ENCODE measurements at regions not wholly inside any gene's neighbourhood (a gene's known extent, or its start where the extent isn't known, plus 50 kb on each side); places are given as distances from the start of the nearest gene placed in this dataset.

GRCh38 chr15:97456521-97457202, 503.8 kb upstream of the ARRDC4 start:
- Histone ChIP-seq H3K9me3 (ENCODE audit: insufficient read depth, low read length, severe bottlenecking) (no peaks in the 10 kb centered on the region), H3K79me2 (ENCODE audit: insufficient read depth, low read length) (no peaks in the 10 kb centered on the region), H3K4me1 (ENCODE audit: insufficient read depth, low read length) (no peaks in the 10 kb centered on the region), H2AFZ (ENCODE audit: low read depth, low read length) (no peak overlapping the region), H3K27ac (ENCODE audit: low read length) (no peak overlapping the region), H3K4me3 (ENCODE audit: low read depth in 1 of 2, low read length in 2 of 2) (no peak overlapping the region), H3K9ac (ENCODE audit: low read depth, low read length) (no peak overlapping the region), H4K20me1 (ENCODE audit: insufficient read depth, low read length) (no peaks in the 10 kb centered on the region), H3K4me2 (ENCODE audit: insufficient read depth, low read length) (no peak overlapping the region), H3K36me3 (ENCODE audit: insufficient read depth, low read length) (no peaks in the 10 kb centered on the region), H3K27me3 (ENCODE audit: insufficient read depth, low read length, poor library complexity) (peaks cover 3% of the 10 kb centered on the region)
- TF ChIP-seq EZH2 (IDR thresholded peaks at IDR 0.05; ENCODE audit: borderline replicate concordance, low read depth, low read length, severe bottlenecking) = no peak
- no peak for TF ChIP-seq CTCF (IDR thresholded peaks at IDR 0.05; ENCODE audit: borderline replicate concordance, extremely low read depth, low read length, poor library complexity, severe bottlenecking)
- DNase-seq (no peak), ATAC-seq (ENCODE audit: insufficient read depth, low read depth) (no peak)

- no peaks in the 10 kb centered on the region for H4K20me1 ChIP-seq (ENCODE audit: insufficient read depth, low read length)
- no peak overlapping the region for H3K4me2 ChIP-seq (ENCODE audit: insufficient read depth, low read length)
- H2AFZ ChIP-seq (ENCODE audit: low read depth, low read length) = no peak overlapping the region
- DNase-seq = no peak
- no peaks in the 10 kb centered on the region for H3K36me3 ChIP-seq (ENCODE audit: insufficient read depth, low read length)
- H3K79me2 ChIP-seq (ENCODE audit: insufficient read depth, low read length) = no peaks in the 10 kb centered on the region
- no peak overlapping the region for H3K4me3 ChIP-seq (ENCODE audit: low read depth in 1 of 2, low read length in 2 of 2)
- H3K27ac ChIP-seq (ENCODE audit: low read length) = no peak overlapping the region
- no peaks in the 10 kb centered on the region for H3K4me1 ChIP-seq (ENCODE audit: insufficient read depth, low read length)
- peaks cover 3% of the 10 kb centered on the region for H3K27me3 ChIP-seq (ENCODE audit: insufficient read depth, low read length, poor library complexity)
- no peak overlapping the region for H3K9ac ChIP-seq (ENCODE audit: low read depth, low read length)
- no peaks in the 10 kb centered on the region for H3K9me3 ChIP-seq (ENCODE audit: insufficient read depth, low read length, severe bottlenecking)
- ATAC-seq (ENCODE audit: insufficient read depth, low read depth) = no peak
- TF ChIP-seq CTCF (IDR thresholded peaks at IDR 0.05; ENCODE audit: borderline replicate concordance, extremely low read depth, low read length, poor library complexity, severe bottlenecking) (no peak), EZH2 (IDR thresholded peaks at IDR 0.05; ENCODE audit: borderline replicate concordance, low read depth, low read length, severe bottlenecking) (no peak)
These were observed 503.2 kb upstream of the ARRDC4 start for GRCh38 chr15:97457203-97457847.

- Histone ChIP-seq H3K9me3 (ENCODE audit: insufficient read depth, low read length, severe bottlenecking) (no peaks in the 10 kb centered on the region), H3K27me3 (ENCODE audit: insufficient read depth, low read length, poor library complexity) (no peaks in the 10 kb centered on the region), H2AFZ (ENCODE audit: low read depth, low read length) (no peak overlapping the region), H3K4me1 (ENCODE audit: insufficient read depth, low read length) (no peaks in the 10 kb centered on the region), H3K79me2 (ENCODE audit: insufficient read depth, low read length) (no peaks in the 10 kb centered on the region), H4K20me1 (ENCODE audit: insufficient read depth, low read length) (no peaks in the 10 kb centered on the region), H3K4me3 (ENCODE audit: low read depth in 1 of 2, low read length in 2 of 2) (no peak overlapping the region), H3K36me3 (ENCODE audit: insufficient read depth, low read length) (no peaks in the 10 kb centered on the region), H3K27ac (ENCODE audit: low read length) (no peak overlapping the region), H3K9ac (ENCODE audit: low read depth, low read length) (no peak overlapping the region), H3K4me2 (ENCODE audit: insufficient read depth, low read length) (no peak overlapping the region)
- no peak for ATAC-seq (ENCODE audit: insufficient read depth, low read depth)
- no peak for DNase-seq
- TF ChIP-seq EZH2 (IDR thresholded peaks at IDR 0.05; ENCODE audit: borderline replicate concordance, low read depth, low read length, severe bottlenecking) = no peak
- no peak for TF ChIP-seq CTCF (IDR thresholded peaks at IDR 0.05; ENCODE audit: borderline replicate concordance, extremely low read depth, low read length, poor library complexity, severe bottlenecking)
These were observed 500.7 kb upstream of the ARRDC4 start for GRCh38 chr15:97459771-97460170.
